22Rv1 (cell line): ENCODE measurements at regions not wholly inside any gene's neighbourhood (a gene's known extent, or its start where the extent isn't known, plus 50 kb on each side); places are given as distances from the start of the nearest gene placed in this dataset.

Source experiments
- H3K27ac ChIP-seq: fragments of 450-650 bp; 2 replicates; pipeline ENCODE4 v1.5.1; 2017
- CTCF ChIP-seq: fragments of 450-650 bp; IDR thresholded peaks from 2 replicates; pipeline ENCODE4 v1.5.1; 2017; ENCODE audit warnings: mild to moderate bottlenecking
- ZFX ChIP-seq: fragments of 450-650 bp; IDR thresholded peaks from 2 replicates; pipeline ENCODE4 v1.6.1; 2017; ENCODE audit warnings: antibody characterized with exemption, borderline replicate concordance

DNA sequence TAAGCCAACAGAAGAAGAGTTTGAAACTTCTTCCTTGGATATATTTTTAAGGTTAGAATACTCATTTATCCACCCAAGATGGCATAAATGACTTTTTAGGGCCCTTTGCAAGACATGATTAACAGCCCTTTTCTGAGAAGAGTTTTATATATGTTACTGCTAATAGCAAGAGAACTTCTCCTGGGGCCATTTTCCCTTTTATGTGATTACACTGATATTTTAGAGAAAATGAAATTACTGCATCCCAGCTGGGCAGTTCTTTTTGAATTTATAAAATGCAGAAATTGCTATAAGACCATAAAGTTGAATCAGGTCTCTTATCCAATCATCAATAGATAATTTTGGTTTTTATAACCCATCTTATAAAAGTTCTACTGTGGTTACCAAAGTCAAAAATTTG lies 161.3 kb upstream of the RFX3 start:
- no peak for TF ChIP-seq CTCF
- TF ChIP-seq ZFX = no peak
- no peak overlapping the region for H3K27ac ChIP-seq

DNA sequence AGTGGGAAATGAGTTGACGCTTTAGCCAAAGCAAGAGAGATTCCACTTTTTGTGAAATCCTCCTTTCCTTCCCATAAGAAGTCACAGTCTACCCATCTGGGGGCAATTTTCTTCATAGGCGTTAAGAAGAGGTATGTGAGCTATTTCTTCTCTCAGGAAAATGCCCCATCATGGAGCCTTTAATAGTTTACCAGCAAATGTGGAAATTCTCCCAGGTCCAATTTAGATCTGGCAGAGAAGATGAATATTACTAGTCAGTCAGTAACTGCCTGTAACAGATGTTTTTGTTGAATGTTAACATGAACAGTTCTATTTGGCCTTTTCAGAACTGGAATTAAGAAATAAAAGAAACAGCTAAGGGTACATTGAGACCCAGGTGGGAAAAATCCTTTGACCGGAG lies 156.4 kb upstream of the RFX3 start:
- TF ChIP-seq CTCF (no peak), ZFX (no peak)

GRCh38 chr9:3677541-3677940 lies 151.7 kb upstream of the RFX3 start:
- no peak for TF ChIP-seq ZFX
- TF ChIP-seq CTCF = no peak
- H3K27ac ChIP-seq = peak overlapping the region; percentile 41

More for the DNA sequence above, 156.4 kb upstream of the RFX3 start:
- H3K27ac ChIP-seq = no peak overlapping the region

GRCh38 chr9:3676766-3677165 lies 151.0 kb upstream of the RFX3 start:
- peak overlapping the region; percentile 41 for H3K27ac ChIP-seq
- TF ChIP-seq CTCF = no peak
- no peak for TF ChIP-seq ZFX

DNA sequence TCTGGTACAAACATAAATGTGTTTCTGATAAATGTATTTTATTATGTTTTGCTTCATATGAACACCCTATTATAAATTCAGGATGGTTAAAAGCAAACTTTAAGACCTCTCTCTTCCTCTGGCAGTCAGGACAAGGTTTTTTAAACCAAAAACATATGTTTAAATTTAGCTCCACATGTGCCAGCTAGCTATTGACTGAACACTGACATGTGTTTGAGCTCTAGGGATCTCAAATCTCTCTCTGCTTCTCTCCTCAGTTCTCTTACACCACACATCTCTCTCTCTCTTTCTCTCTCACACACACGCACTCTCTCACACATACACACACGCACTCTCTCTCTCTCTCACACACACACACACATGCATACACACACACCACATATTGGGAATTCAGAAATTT lies 150.1 kb upstream of the RFX3 start:
- no peak for TF ChIP-seq CTCF
- no peak for TF ChIP-seq ZFX
- H3K27ac ChIP-seq = no peak overlapping the region

DNA sequence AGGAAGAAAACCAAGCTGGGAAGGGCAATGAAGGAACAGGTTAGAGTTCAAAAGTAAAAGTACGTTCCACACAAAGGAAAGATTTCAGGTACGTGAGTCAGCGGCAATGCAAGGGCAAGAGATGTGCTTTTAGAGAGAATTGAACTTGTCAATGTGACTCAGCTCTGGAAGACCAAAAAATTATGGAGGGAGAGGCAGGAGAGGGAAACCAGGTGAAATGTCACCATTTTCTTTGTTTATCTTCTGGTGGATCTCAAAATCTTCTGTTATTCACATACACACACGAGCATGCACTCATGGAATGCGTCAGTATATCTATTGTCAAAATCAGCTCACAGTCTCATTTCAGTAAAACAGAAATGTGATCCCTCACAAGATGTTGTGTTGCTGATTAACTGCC lies 148.8 kb upstream of the RFX3 start:
- TF ChIP-seq ZFX (no peak), CTCF (no peak)
- H3K27ac ChIP-seq = no peak overlapping the region

- TF ChIP-seq ZFX (no peak), CTCF (no peak)
- H3K27ac ChIP-seq = no peak overlapping the region
Observed at GRCh38 chr9:3672399-3672798, 146.6 kb upstream of the RFX3 start.
